ENCODE measurements at regions not wholly inside any gene's neighbourhood (a gene's known extent, or its start where the extent isn't known, plus 50 kb on each side); places are given as distances from the start of the nearest gene placed in this dataset.
"Not testable (repeated sequence)": the region's sequence is repeated elsewhere in the genome, so short reads cannot be mapped to it uniquely, and the experiment has no call there.

DNA sequence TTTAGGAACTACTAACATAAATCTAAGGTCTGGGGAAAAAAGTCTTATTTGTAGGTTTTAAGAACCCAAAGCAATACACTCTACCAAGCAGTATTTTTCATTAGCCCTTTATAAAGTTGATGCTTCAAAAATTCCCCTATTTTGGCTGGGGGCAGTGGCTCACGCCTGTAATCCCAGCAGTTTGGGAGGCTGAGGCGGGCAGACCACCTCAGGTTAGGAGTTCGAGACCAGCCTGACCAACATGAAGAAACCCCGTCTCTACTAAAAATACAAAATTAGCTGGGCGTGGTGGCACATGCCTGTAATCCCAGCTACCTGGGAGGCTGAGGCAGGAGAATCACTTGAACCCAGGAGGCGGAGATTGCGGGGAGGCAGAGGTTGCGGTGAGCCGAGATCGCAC lies 86.5 kb upstream of the DST start:
- TF ChIP-seq, protein P1, sequence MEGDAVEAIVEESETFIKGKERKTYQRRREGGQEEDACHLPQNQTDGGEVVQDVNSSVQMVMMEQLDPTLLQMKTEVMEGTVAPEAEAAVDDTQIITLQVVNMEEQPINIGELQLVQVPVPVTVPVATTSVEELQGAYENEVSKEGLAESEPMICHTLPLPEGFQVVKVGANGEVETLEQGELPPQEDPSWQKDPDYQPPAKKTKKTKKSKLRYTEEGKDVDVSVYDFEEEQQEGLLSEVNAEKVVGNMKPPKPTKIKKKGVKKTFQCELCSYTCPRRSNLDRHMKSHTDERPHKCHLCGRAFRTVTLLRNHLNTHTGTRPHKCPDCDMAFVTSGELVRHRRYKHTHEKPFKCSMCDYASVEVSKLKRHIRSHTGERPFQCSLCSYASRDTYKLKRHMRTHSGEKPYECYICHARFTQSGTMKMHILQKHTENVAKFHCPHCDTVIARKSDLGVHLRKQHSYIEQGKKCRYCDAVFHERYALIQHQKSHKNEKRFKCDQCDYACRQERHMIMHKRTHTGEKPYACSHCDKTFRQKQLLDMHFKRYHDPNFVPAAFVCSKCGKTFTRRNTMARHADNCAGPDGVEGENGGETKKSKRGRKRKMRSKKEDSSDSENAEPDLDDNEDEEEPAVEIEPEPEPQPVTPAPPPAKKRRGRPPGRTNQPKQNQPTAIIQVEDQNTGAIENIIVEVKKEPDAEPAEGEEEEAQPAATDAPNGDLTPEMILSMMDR (IDR thresholded peaks at IDR 0.05 in 2 of 3, conservative IDR thresholded peaks at IDR 0.05 in 1 of 3; ENCODE audit: control insufficient read depth in 2 of 3, extremely low read depth in 1 of 3, insufficient read depth in 1 of 3, low read depth in 3 of 3, low read length in 3 of 3) = not testable (repeated sequence)
- TF ChIP-seq NR2F1 (conservative IDR thresholded peaks at IDR 0.05); JUND (IDR thresholded peaks at IDR 0.05; ENCODE audit: low read depth, low read length); CREB1 (IDR thresholded peaks at IDR 0.05; ENCODE audit: low read depth); PAX8 (IDR thresholded peaks at IDR 0.05); POU2F2 (IDR thresholded peaks at IDR 0.05; ENCODE audit: borderline replicate concordance, low read depth, low read length); POLR2A (IDR thresholded peaks at IDR 0.05; ENCODE audit: low read depth, low read length); POLR2AphosphoS5 (IDR thresholded peaks at IDR 0.05; ENCODE audit: low read length); FOS (IDR thresholded peaks at IDR 0.05; ENCODE audit: borderline replicate concordance, extremely low read depth, insufficient read length): not testable (repeated sequence)
